ENCODE measurements at regions not wholly inside any gene's neighbourhood (a gene's known extent, or its start where the extent isn't known, plus 50 kb on each side); places are given as distances from the start of the nearest gene placed in this dataset.

- Histone ChIP-seq H3K9me3 (no peaks in the 10 kb centered on the region), H3K4me3 (no peak overlapping the region), H3K4me1 (no peaks in the 10 kb centered on the region), H3K36me3 (no peaks in the 10 kb centered on the region), H3K27ac (no peak overlapping the region), H3K27me3 (no peaks in the 10 kb centered on the region)
- no peak for DNase-seq (ENCODE audit: low spot score in 2 of 2)
- intact Hi-C loops (cut with DNase I; ENCODE audit: low total_unique reads): no loop called here
- TF ChIP-seq POLR2AphosphoS5 (IDR thresholded peaks at IDR 0.05) (no peak), CTCF (IDR thresholded peaks at IDR 0.05) (no peak), POLR2A (IDR thresholded peaks at IDR 0.05) (no peak)
Measured at GRCh38 chr4:11518754-11519153, 90.1 kb upstream of the HS3ST1 start.

GRCh38 chr4:11514779-11515419 lies 86.2 kb upstream of the HS3ST1 start:
- Histone ChIP-seq H3K4me3 (no peak overlapping the region), H3K9me3 (no peaks in the 10 kb centered on the region), H3K27ac (no peak overlapping the region), H3K27me3 (no peaks in the 10 kb centered on the region), H3K4me1 (no peaks in the 10 kb centered on the region), H3K36me3 (no peaks in the 10 kb centered on the region)
- intact Hi-C loops (cut with DNase I; ENCODE audit: low total_unique reads): no loop called here
- TF ChIP-seq CTCF (IDR thresholded peaks at IDR 0.05) (no peak), POLR2AphosphoS5 (IDR thresholded peaks at IDR 0.05) (no peak), POLR2A (IDR thresholded peaks at IDR 0.05) (no peak)
- DNase-seq (ENCODE audit: low spot score in 2 of 2): no peak

- H3K36me3 ChIP-seq: no peaks in the 10 kb centered on the region
- no peak for DNase-seq (ENCODE audit: low spot score in 2 of 2)
- no peaks in the 10 kb centered on the region for H3K9me3 ChIP-seq
- no peaks in the 10 kb centered on the region for H3K27me3 ChIP-seq
- H3K4me1 ChIP-seq: no peaks in the 10 kb centered on the region
- no peak for TF ChIP-seq POLR2A (IDR thresholded peaks at IDR 0.05)
- TF ChIP-seq POLR2AphosphoS5 (IDR thresholded peaks at IDR 0.05): no peak
- no peak for TF ChIP-seq CTCF (IDR thresholded peaks at IDR 0.05)
- intact Hi-C loops (cut with DNase I; ENCODE audit: low total_unique reads): no loop called here
- H3K4me3 ChIP-seq: no peak overlapping the region
- no peak overlapping the region for H3K27ac ChIP-seq
Measured at GRCh38 chr4:11514003-11514402, 85.3 kb upstream of the HS3ST1 start.

GRCh38 chr4:11512871-11513270 lies 84.2 kb upstream of the HS3ST1 start:
- no peak overlapping the region for H3K27ac ChIP-seq
- H3K36me3 ChIP-seq: no peaks in the 10 kb centered on the region
- DNase-seq (ENCODE audit: low spot score in 2 of 2): no peak
- TF ChIP-seq POLR2AphosphoS5 (IDR thresholded peaks at IDR 0.05) (no peak), POLR2A (IDR thresholded peaks at IDR 0.05) (no peak)
- no peak overlapping the region for H3K4me3 ChIP-seq
- intact Hi-C loops (cut with DNase I; ENCODE audit: low total_unique reads): no loop called here
- no peaks in the 10 kb centered on the region for H3K4me1 ChIP-seq
- no peaks in the 10 kb centered on the region for H3K9me3 ChIP-seq
- no peaks in the 10 kb centered on the region for H3K27me3 ChIP-seq

- DNase-seq (ENCODE audit: low spot score in 2 of 2): no peak
- no peaks in the 10 kb centered on the region for H3K4me1 ChIP-seq
- H3K27ac ChIP-seq: no peak overlapping the region
- no peaks in the 10 kb centered on the region for H3K27me3 ChIP-seq
- H3K9me3 ChIP-seq: no peaks in the 10 kb centered on the region
- no peak overlapping the region for H3K4me3 ChIP-seq
- TF ChIP-seq POLR2AphosphoS5 (IDR thresholded peaks at IDR 0.05) (no peak), POLR2A (IDR thresholded peaks at IDR 0.05) (no peak), CTCF (IDR thresholded peaks at IDR 0.05) (no peak)
- intact Hi-C loops (cut with DNase I; ENCODE audit: low total_unique reads): no loop called here
- no peaks in the 10 kb centered on the region for H3K36me3 ChIP-seq
Measured at GRCh38 chr4:11511321-11511720, 82.6 kb upstream of the HS3ST1 start.
